ENCODE measurements at regions not wholly inside any gene's neighbourhood (a gene's known extent, or its start where the extent isn't known, plus 50 kb on each side); places are given as distances from the start of the nearest gene placed in this dataset.
"Not testable (repeated sequence)": the region's sequence is repeated elsewhere in the genome, so short reads cannot be mapped to it uniquely, and the experiment has no call there.

GRCh38 chrX:1053600-1053999 is 158.8 kb downstream of the CRLF2 start:
- DNase-seq, result not testable (repeated sequence)

- DNase-seq, result no peak
These were observed 159.4 kb downstream of the CRLF2 start for GRCh38 chrX:1053072-1053471.

GRCh38 chrX:1052021-1052420 is 160.4 kb downstream of the CRLF2 start:
- DNase-seq, result no peak

DNA sequence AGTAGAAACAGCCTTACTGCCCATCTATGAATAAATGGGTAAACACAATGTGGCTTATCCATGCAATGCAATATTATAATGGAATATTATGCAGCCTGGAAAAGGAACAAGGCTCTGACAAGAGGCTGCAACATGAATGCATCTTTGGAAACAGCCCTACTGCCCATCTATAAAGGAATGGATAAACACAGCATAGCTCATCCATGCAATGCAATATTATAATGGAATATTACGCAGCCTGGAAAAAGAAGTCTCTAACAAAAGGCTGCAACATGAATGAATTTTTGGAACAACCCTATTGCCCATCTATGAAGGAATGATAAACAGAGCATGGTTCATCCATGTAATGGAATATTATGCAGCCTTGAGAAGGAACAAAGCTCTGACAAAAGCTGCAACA is 161.0 kb downstream of the CRLF2 start:
- DNase-seq, result no peak

GRCh38 chrX:1045680-1046314 is 166.7 kb downstream of the CRLF2 start:
- DNase-seq, result no peak

DNA sequence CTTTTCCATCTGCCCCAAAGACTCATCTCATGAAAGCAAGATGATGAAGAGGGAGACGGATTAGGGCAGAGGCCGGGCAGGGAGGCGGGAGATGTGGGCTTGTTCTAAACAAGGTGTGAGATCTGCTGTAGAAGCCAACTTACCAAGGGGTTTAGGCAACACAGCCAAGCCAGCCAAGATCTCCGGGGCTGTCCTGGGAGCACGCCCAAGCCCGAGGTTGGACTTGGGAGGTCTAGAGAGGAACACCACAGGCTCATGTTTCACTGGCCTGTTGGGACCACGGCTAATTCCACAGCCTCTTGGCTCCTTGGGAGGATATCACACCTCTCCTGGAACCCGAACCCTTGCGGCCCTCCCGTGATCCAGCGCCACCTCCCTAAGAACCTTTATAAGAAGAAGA is 171.4 kb downstream of the CRLF2 start:
- DNase-seq, result no peak

DNA sequence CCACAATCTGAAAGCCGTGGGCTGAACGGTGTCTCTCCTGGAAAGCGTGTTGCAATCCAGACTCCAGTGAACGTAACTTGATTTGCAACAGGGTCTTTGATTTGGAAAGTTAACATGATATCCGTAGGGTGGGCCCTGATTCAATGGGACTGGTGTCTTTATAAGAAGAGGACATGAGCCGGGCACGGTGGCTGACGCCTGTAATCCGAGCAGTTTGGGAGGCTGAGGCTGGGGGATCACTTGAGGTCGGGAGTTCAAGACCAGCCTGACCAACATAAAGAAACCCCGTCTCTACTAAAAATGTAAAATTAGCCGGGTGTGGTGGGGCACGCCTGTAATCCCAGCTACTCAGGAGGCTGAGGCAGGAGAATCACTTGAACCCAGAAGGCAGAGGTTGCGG is 176.5 kb downstream of the CRLF2 start:
- not testable (repeated sequence) for DNase-seq

DNA sequence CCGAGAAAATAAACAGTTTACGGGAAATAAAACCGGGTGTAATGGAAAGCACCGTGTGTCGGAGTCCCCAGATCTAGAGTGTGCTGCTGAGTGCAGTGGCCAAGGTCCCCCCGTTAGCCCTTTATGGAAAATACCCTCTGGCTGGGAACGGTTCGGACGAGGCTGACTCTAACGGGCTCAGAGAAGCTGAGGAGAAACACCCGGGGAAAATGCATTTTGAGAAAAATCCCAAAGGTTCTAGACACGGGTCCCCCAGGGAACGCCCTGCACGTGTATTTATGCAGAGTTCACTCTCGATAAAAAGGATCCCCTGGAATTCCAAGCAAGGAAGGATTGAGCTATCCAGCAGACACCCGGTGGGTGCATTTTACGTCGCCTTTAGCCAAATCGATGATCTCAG is 177.2 kb downstream of the CRLF2 start:
- no peak for DNase-seq

DNA sequence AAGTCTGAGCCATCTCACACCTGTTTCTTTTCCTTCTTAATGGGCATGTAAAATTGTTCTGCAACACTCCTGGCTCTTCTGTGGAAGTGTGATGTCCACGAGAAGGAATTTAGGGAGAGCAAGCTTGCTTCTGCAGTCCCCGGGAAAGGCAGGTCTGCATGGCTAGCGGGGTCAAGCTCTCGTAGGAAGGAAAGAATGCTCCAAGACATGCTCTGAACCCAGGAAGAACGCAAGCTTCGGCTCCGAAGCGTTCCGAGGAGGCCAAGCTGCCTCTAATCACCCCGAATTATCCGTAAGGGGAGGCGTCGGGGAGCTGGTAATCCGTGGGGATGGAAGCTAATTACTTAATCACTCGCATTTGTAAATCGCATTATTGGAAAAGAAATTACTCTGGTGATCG is 177.7 kb downstream of the CRLF2 start:
- DNase-seq, result no peak

DNA sequence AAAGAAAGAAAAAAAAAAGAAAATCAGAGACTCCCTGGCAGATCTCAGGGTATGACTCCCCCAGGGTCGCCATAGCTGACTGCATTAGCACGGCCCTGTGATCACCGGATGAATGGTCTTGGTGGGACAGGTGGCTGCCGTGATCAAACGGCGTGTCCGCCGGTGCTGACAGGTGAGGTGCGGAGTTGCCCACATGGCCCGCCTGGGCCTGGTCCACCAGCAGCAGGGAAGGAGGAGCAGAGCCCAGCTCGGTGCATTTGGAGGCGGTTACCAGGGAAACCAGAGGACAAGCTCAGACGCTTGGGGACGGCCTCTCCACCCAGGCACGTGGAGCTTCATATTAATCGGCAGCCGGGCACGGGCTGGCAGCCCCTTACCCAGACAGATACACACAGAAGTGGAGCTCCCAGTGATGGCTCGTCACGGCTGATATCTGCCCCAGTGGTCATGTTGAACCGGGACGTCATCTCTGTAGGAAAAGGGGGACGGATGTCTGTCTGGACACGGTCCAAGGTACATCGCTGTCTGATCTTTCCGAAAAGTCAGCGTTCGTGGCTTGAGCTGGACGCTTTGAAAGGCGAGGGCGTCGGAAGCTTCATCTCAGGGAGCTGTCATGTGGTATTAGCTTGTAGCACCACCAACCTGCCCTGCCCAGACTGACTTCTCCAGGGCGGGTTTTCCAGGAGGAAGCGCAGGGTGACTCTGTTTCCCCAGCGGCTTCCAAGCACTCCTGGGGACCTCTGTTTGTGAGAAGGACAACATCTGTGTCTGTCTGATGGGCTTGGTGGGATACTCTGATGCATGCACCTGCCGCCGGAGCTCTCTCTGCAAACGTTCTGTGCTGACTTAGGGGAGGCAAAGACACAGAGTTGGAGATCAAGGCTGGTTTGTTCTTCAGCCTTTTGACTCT is 180.7 kb downstream of the CRLF2 start:
- no peak for DNase-seq

GRCh38 chrX:1029494-1029893 is 183.0 kb downstream of the CRLF2 start:
- no peak for DNase-seq

- no peak for DNase-seq
These were observed 184.8 kb downstream of the CRLF2 start for GRCh38 chrX:1027680-1028079.

DNA sequence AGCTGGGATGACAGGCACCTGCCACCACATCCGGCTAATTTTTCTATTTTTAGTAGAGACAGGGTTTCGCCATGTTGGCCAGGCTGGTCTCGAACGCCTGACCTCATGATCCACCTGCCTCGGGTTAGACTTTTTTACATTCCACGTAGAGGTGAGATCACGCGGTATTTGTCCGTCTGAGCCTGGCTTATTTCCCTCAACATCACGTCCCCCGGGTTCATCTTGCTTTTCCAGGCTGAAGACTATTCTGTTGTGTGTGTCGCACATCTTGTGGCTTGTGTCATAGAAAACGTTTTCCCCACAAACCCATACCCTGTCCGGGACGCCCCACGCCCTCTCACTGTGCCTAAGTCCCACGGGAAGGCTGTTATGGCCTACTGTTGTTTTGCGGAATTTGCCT is 185.3 kb downstream of the CRLF2 start:
- DNase-seq, result no peak

- DNase-seq, result no peak
These were observed 186.0 kb downstream of the CRLF2 start for GRCh38 chrX:1026263-1027015.

- no peak for DNase-seq
These were observed 187.0 kb downstream of the CRLF2 start for GRCh38 chrX:1025413-1025812.

GRCh38 chrX:1023676-1024075 is 188.8 kb downstream of the CRLF2 start:
- DNase-seq, result no peak

GRCh38 chrX:1021314-1021993 is 191.0 kb downstream of the CRLF2 start:
- DNase-seq, result not testable (repeated sequence)

DNA sequence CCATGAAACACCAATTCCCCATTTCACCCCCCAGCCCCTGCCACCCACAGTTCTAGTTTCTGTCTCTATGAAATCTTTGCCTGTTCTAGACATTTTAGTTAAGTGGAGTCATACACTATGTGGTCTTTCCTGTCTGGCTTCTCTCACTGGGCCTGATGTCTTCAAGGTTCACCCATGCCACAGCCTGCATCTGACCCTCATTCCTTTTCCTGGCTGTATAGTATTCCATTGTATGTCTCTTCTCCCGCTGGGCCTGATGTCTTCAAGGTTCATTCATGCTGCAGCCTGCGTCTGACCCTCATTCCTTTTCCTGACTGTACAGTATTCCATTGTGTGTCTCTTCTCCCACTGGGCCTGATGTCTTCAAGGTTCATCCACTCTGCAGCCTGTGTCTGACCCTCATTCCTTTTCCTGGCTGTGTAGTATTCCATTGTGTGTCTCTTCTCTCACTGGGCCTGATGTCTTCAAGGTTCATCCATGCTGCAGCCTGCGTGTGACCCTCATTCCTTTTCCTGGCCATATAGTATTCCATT is 191.7 kb downstream of the CRLF2 start:
- DNase-seq, result no peak

- DNase-seq, result not testable (repeated sequence)
These were observed 195.5 kb downstream of the CRLF2 start for GRCh38 chrX:1016926-1017325.

DNA sequence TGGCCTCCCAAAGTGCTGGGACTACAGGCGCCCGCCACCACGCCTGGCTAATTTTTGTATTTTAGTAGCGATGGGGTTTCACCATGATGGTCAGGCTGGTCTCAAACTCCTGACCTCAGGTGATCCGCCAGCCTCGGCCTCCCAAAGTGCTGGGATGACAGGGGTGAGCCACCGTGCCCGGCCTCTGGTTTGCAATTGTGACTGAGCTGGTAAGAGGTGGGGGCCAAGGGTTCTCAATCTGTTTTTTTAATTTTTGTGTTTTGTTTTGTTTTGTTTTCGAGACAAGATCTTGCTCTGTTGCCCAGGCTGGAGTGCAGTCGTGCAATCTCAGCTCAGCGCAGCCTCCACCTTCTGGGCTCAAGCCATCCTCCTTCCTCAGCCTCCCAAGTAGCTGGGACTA is 196.2 kb downstream of the CRLF2 start:
- DNase-seq, result not testable (repeated sequence)

GRCh38 chrX:1012678-1013300 is 199.7 kb downstream of the CRLF2 start:
- no peak for DNase-seq

GRCh38 chrX:1011691-1012283 is 200.7 kb downstream of the CRLF2 start:
- no peak for DNase-seq
